Breast epithelium (tissue), 4 donors: ENCODE measurements at regions not wholly inside any gene's neighbourhood (a gene's known extent, or its start where the extent isn't known, plus 50 kb on each side); places are given as distances from the start of the nearest gene placed in this dataset.

ENCODE experiments used
- DNase-seq, 2 donors: peaks; one replicate each; pipeline ENCODE4 v3.0.0-alpha.2; 2019; ENCODE audit warnings: low spot score in 2 of 2
- H3K27ac ChIP-seq, 2 donors: fragments of 200-600 bp; sonication (generic) in 1 of 2; one replicate each; pipeline ENCODE4 v1.5.1; 2016 to 2019; ENCODE audit warnings: mild to moderate bottlenecking in 1 of 2
- H3K27me3 ChIP-seq, 2 donors: fragments of 200-600 bp; sonication (generic) in 1 of 2; one replicate each; pipeline versions ENCODE4 v1.5.1 to v1.6.0; 2017 to 2019; ENCODE audit warnings: control low read depth in 1 of 2, mild to moderate bottlenecking in 1 of 2
- H3K36me3 ChIP-seq: fragments of 200-600 bp; one replicate; pipeline ENCODE4 v1.5.1; 2019
- H3K4me1 ChIP-seq, 2 donors: fragments of 200-600 bp; sonication (generic); one replicate each; pipeline ENCODE4 v1.5.1; 2016 to 2019; ENCODE audit warnings: control low read depth in 1 of 2
- H3K4me3 ChIP-seq, 3 donors: fragments of 200-600 bp; sonication (generic); 1 replicate in 2 of 3; 2 replicates in 1 of 3; pipeline ENCODE4 v1.5.1; 2016 to 2019; ENCODE audit warnings: mild to moderate bottlenecking in 3 of 3, moderate library complexity in 2 of 3
- H3K9me3 ChIP-seq, 2 donors: fragments of 200-600 bp; sonication (generic) in 1 of 2; one replicate each; pipeline ENCODE4 v1.5.1; 2016 to 2019; ENCODE audit warnings: control low read depth in 1 of 2
- CTCF ChIP-seq, 3 donors: fragments of 450-650 bp; IDR thresholded peaks; one replicate each; pipeline ENCODE4 v1.5.1; 2016 to 2017; ENCODE audit warnings: antibody characterized with exemption in 3 of 3, mild to moderate bottlenecking in 3 of 3, moderate library complexity in 3 of 3
- POLR2A ChIP-seq: fragments of 450-650 bp; IDR thresholded peaks from one replicate; pipeline ENCODE4 v1.6.1; 2016; ENCODE audit warnings: antibody characterized with exemption, mild to moderate bottlenecking, moderate library complexity
- POLR2AphosphoS5 ChIP-seq, 3 donors: sonication (generic); formaldehyde crosslinking; IDR thresholded peaks; one replicate each; pipeline ENCODE4 v1.6.1; 2017; ENCODE audit warnings: antibody characterized with exemption in 3 of 3
- intact Hi-C: fragments of 100-400 bp; cut with DNase I; formaldehyde crosslinking; loops from one replicate; pipeline ENCODE4 v1.15.1; 2023; ENCODE audit warnings: low total_unique reads

- intact Hi-C loops, result no loop called here
- Histone ChIP-seq H3K4me1 (no peaks in the 10 kb centered on the region), H3K27ac (no peak overlapping the region), H3K27me3 (no peaks in the 10 kb centered on the region), H3K4me3 (no peak overlapping the region), H3K36me3 (no peaks in the 10 kb centered on the region), H3K9me3 (no peaks in the 10 kb centered on the region)
- TF ChIP-seq CTCF (IDR thresholded peaks at IDR 0.05), result no peak
- no peak for TF ChIP-seq POLR2A
- TF ChIP-seq POLR2AphosphoS5 (IDR thresholded peaks at IDR 0.05), result no peak
- no peak for DNase-seq
Observed at GRCh38 chr2:128941751-128942150, 623.1 kb upstream of the HS6ST1 start.

- TF ChIP-seq CTCF (IDR thresholded peaks at IDR 0.05), result no peak
- no peak for TF ChIP-seq POLR2A
- Histone ChIP-seq H3K36me3 (no peaks in the 10 kb centered on the region), H3K27ac (no peak overlapping the region), H3K4me1 (no peaks in the 10 kb centered on the region), H3K9me3 (no peaks in the 10 kb centered on the region), H3K4me3 (no peak overlapping the region), H3K27me3 (no peaks in the 10 kb centered on the region)
- DNase-seq, result no peak
- intact Hi-C loops, result loop anchor here (5.0 kb wide), 1 partner anchor 173 kb away; no protein-coding TSS in a partner anchor
Observed at GRCh38 chr2:128949360-128949759, 630.7 kb upstream of the HS6ST1 start.

- TF ChIP-seq POLR2AphosphoS5 (IDR thresholded peaks at IDR 0.05) (no peak), POLR2A (no peak), CTCF (IDR thresholded peaks at IDR 0.05) (no peak)
- Histone ChIP-seq H3K27ac (no peak overlapping the region), H3K27me3 (no peaks in the 10 kb centered on the region), H3K36me3 (no peaks in the 10 kb centered on the region), H3K9me3 (no peaks in the 10 kb centered on the region), H3K4me3 (no peak overlapping the region), H3K4me1 (no peaks in the 10 kb centered on the region)
- DNase-seq, result no peak
- intact Hi-C loops, result no loop called here
Observed at GRCh38 chr2:128950758-128951157, 632.1 kb upstream of the HS6ST1 start.

- no peaks in the 10 kb centered on the region for H3K4me1 ChIP-seq
- H3K36me3 ChIP-seq, result no peaks in the 10 kb centered on the region
- H3K27ac ChIP-seq, result no peak overlapping the region
- no peak for DNase-seq
- H3K27me3 ChIP-seq, result no peaks in the 10 kb centered on the region
- intact Hi-C loops, result no loop called here
- no peak for TF ChIP-seq CTCF (IDR thresholded peaks at IDR 0.05)
- no peak for TF ChIP-seq POLR2AphosphoS5 (IDR thresholded peaks at IDR 0.05)
- TF ChIP-seq POLR2A, result no peak
- peaks cover 13 to 32% of the 10 kb centered on the region in 2 donors for H3K9me3 ChIP-seq
- H3K4me3 ChIP-seq, result no peak overlapping the region
Observed at GRCh38 chr2:128958241-128958640, 639.6 kb upstream of the HS6ST1 start.

GRCh38 chr2:128967646-128968045 is 649.0 kb upstream of the HS6ST1 start:
- Histone ChIP-seq H3K9me3 (peaks cover 0 to 13% of the 10 kb centered on the region in 2 donors), H3K4me1 (no peaks in the 10 kb centered on the region), H3K4me3 (no peak overlapping the region), H3K36me3 (no peaks in the 10 kb centered on the region), H3K27me3 (no peaks in the 10 kb centered on the region), H3K27ac (no peak overlapping the region)
- intact Hi-C loops, result no loop called here
- DNase-seq, result no peak
- TF ChIP-seq POLR2AphosphoS5 (IDR thresholded peaks at IDR 0.05), result no peak
- no peak for TF ChIP-seq POLR2A
- no peak for TF ChIP-seq CTCF (IDR thresholded peaks at IDR 0.05)
